ENCODE measurements at regions not wholly inside any gene's neighbourhood (a gene's known extent, or its start where the extent isn't known, plus 50 kb on each side); places are given as distances from the start of the nearest gene placed in this dataset.

DNA sequence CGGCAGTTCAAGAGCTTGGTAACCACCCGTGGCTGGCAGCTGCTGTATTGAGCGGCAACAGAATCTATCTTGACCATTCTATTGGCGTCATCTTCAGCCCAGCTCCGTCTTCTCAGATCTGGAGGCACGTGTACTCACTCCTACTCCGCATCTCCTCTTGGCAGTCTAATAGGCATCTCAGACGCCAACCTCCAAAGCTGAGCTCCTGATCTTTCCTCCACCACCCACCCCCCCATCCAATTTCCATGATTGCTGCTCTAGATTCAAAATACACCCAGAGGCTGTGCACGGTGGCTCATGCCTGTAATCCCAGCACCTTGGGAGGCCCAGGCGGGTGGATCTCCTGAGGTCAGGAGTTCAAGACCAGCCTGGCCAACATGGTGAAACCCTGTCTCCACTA, 84.6 kb upstream of the CASZ1 start:
- TF ChIP-seq CTCF (IDR thresholded peaks at IDR 0.05; ENCODE audit: borderline replicate concordance, extremely low read depth, low read length, poor library complexity, severe bottlenecking) (no peak), EZH2 (IDR thresholded peaks at IDR 0.05; ENCODE audit: borderline replicate concordance, low read depth, low read length, severe bottlenecking) (no peak)

Measured in DND-41 (cell line).